GM23338 (cell line): ENCODE measurements at regions not wholly inside any gene's neighbourhood (a gene's known extent, or its start where the extent isn't known, plus 50 kb on each side); places are given as distances from the start of the nearest gene placed in this dataset.

Experiments used
- ATAC-seq: fragments of 200-7000 bp; cut with Tn5 transposase; 3 replicates; pipeline ENCODE4 v1.9.1; 2020
- DNase-seq: peaks from one replicate; pipeline ENCODE4 v3.0.0-alpha.2; 2015; ENCODE audit warnings: low spot score
- H2AFZ ChIP-seq: fragments of 200-600 bp; sonication (generic); 2 replicates; pipeline ENCODE4 v1.8.0; 2016; ENCODE audit warnings: antibody characterized with exemption, mild to moderate bottlenecking, moderate library complexity
- H3F3A ChIP-seq: fragments of 200-600 bp; sonication (generic); replicated peaks from 2 replicates; pipeline ENCODE4 v1.8.0; 2017; ENCODE audit warnings: antibody characterized with exemption, mixed run types, low read depth
- H3K27ac ChIP-seq: fragments of 200-600 bp; sonication (generic); 2 replicates; pipeline ENCODE4 v1.6.1; 2016; ENCODE audit warnings: low read depth
- H3K27me3 ChIP-seq: fragments of 200-600 bp; sonication (generic); 2 replicates; pipeline ENCODE4 v1.8.0; 2016; ENCODE audit warnings: mild to moderate bottlenecking, mixed run types, moderate library complexity; ENCODE audit not compliant: insufficient read depth
- H3K36me3 ChIP-seq: fragments of 200-600 bp; sonication (generic); 2 replicates; pipeline ENCODE4 v1.8.0; 2016; ENCODE audit warnings: mild to moderate bottlenecking; ENCODE audit not compliant: insufficient read depth
- H3K4me1 ChIP-seq: fragments of 200-600 bp; sonication (generic); 2 replicates; pipeline ENCODE4 v1.8.0; 2016; ENCODE audit warnings: mild to moderate bottlenecking, moderate library complexity; ENCODE audit not compliant: insufficient read depth
- H3K4me2 ChIP-seq: fragments of 200-600 bp; sonication (generic); 2 replicates; pipeline ENCODE4 v1.7.1; 2017; ENCODE audit warnings: mixed run types
- H3K4me3 ChIP-seq: fragments of 200-600 bp; sonication (generic); 2 replicates; pipeline ENCODE4 v1.6.1; 2016; ENCODE audit warnings: mixed run types
- H3K79me2 ChIP-seq: fragments of 200-600 bp; sonication (generic); replicated peaks from 2 replicates; pipeline ENCODE4 v1.8.0; 2017; ENCODE audit warnings: mild to moderate bottlenecking; ENCODE audit not compliant: insufficient read depth
- H3K9me2 ChIP-seq: fragments of 200-600 bp; sonication (generic); 2 replicates; pipeline ENCODE4 v1.8.0; 2017; ENCODE audit not compliant: insufficient read depth
- H4K20me1 ChIP-seq: fragments of 200-600 bp; sonication (generic); replicated peaks from 2 replicates; pipeline ENCODE4 v1.8.0; 2017; ENCODE audit warnings: mild to moderate bottlenecking; ENCODE audit not compliant: insufficient read depth
- H3K27ac Mint-ChIP-seq: 2 replicates; pipeline ENCODE4 v1.8.0; 2020; ENCODE audit warnings: inconsistent platforms, mild to moderate bottlenecking, moderate library complexity, mixed read lengths
- H3K27me3 Mint-ChIP-seq: 3 replicates; pipeline ENCODE4 v1.8.0; 2022; ENCODE audit warnings: low read depth, mild to moderate bottlenecking, moderate library complexity, mixed read lengths, inconsistent platforms; ENCODE audit not compliant: insufficient read depth, poor library complexity
- H3K36me3 Mint-ChIP-seq: 3 replicates; pipeline ENCODE4 v1.8.0; 2021; ENCODE audit warnings: low read depth, mild to moderate bottlenecking, inconsistent platforms, moderate library complexity, mixed read lengths
- H3K4me1 Mint-ChIP-seq: 3 replicates; pipeline ENCODE4 v1.8.0; 2020; ENCODE audit warnings: mild to moderate bottlenecking, inconsistent platforms, mixed read lengths
- H3K4me3 Mint-ChIP-seq: 3 replicates; pipeline ENCODE4 v1.8.0; 2021; ENCODE audit warnings: moderate library complexity, mild to moderate bottlenecking, inconsistent platforms, mixed read lengths
- H3K9me3 Mint-ChIP-seq: 3 replicates; pipeline ENCODE4 v1.8.0; 2020; ENCODE audit warnings: moderate library complexity, mild to moderate bottlenecking, inconsistent platforms, mixed read lengths
- CREB1 ChIP-seq: fragments of 250-450 bp; sonication (Bioruptor Pico); IDR thresholded peaks from 2 replicates; pipeline ENCODE4 v1.5.0; 2020; ENCODE audit warnings: low read depth, mild to moderate bottlenecking, moderate library complexity
- EZH2 ChIP-seq: fragments of 200-600 bp; sonication (generic); IDR thresholded peaks from one replicate; pipeline ENCODE4 v1.8.0; 2017; ENCODE audit warnings: antibody characterized with exemption, mild to moderate bottlenecking, low read depth; ENCODE audit not compliant: unreplicated experiment
- EZH2phosphoT487 ChIP-seq: fragments of 200-600 bp; sonication (generic); IDR thresholded peaks from one replicate; pipeline ENCODE4 v1.8.1; 2018; ENCODE audit warnings: antibody characterized with exemption; ENCODE audit not compliant: unreplicated experiment
- JUNB ChIP-seq: IDR thresholded peaks from one replicate; pipeline ENCODE4 v1.6.1; 2016; ENCODE audit warnings: antibody characterized with exemption; ENCODE audit not compliant: unreplicated experiment
- NANOG ChIP-seq: IDR thresholded peaks from 2 replicates; pipeline ENCODE4 v1.6.1; 2016; ENCODE audit warnings: antibody characterized with exemption, borderline replicate concordance
- POLR2AphosphoS5 ChIP-seq: IDR thresholded peaks from 2 replicates; pipeline ENCODE4 v1.6.1; 2016; ENCODE audit warnings: antibody characterized with exemption, low read depth
- STAT1 ChIP-seq: IDR thresholded peaks from one replicate; pipeline ENCODE4 v1.6.1; 2016; ENCODE audit warnings: antibody characterized with exemption; ENCODE audit not compliant: unreplicated experiment
- ZNF114 ChIP-seq: fragments of 250-450 bp; sonication (Bioruptor Pico); IDR thresholded peaks from 2 replicates; pipeline ENCODE4 v1.5.0; 2020; ENCODE audit warnings: mild to moderate bottlenecking, moderate library complexity
- ZNF331 ChIP-seq: fragments of 250-450 bp; sonication (Bioruptor Pico); IDR thresholded peaks from 2 replicates; pipeline ENCODE4 v1.5.0; 2020; ENCODE audit warnings: low read depth, mild to moderate bottlenecking, moderate library complexity
- TF ChIP-seq, protein P1 (sequence below): fragments of 250-450 bp; sonication (Bioruptor Pico); IDR thresholded peaks from 2 replicates; pipeline ENCODE4 v1.5.0; 2020; ENCODE audit warnings: mild to moderate bottlenecking, moderate library complexity
- TF ChIP-seq, protein P2 (sequence below): IDR thresholded peaks from 2 replicates; pipeline ENCODE4 v1.6.1; 2016; ENCODE audit warnings: antibody characterized with exemption
- TF ChIP-seq, protein P3 (sequence below): IDR thresholded peaks from one replicate; pipeline ENCODE4 v1.6.1; 2018; ENCODE audit warnings: antibody characterized with exemption; ENCODE audit not compliant: unreplicated experiment
- TF ChIP-seq, protein P4 (sequence below), 2 experiments: fragments of 200-600 bp in 1 of 2; sonication (generic) in 1 of 2; conservative IDR thresholded peaks; 2 replicates each; pipeline versions ENCODE4 v1.5.1 to v1.6.1; 2016 to 2017; ENCODE audit warnings: antibody characterized with exemption in 2 of 2, low read depth in 2 of 2, mild to moderate bottlenecking in 2 of 2, moderate library complexity in 1 of 2

DNA sequence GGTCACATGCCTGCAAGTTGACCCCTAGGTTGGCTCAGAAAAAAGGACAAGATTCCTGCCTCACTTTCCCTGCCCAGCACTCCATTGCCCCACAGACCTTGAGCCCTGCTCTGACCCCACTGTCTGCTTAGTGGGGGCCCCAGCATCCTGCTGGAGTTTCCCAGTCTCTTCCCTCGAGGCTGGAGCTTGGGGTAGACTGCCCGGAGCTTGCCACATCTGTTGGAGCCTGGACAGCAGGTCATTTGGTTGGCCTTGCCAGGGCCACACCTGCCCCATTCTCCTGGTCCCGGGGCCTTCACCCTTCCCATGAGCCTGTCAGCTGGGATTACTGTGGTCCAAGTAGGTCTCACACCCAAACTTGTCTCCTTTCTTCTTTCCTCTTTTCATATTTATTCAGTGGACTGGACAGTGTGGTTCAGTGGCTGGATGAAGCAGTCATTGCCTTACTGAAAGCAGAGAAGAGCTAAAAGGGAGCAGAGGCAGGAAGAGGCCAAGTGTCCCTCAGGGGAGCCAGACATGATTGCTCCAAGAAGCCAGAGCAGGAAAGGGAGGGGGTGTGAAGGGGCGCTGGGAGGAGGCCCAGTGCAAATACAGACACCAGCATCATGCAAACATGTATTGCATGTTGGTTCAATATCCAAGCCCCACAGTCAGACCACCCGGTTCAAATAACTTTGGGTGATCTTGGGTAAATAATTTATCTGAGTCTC lies 56.2 kb upstream of the CACUL1 start:
- H3K36me3 Mint-ChIP-seq = no peaks in the 10 kb centered on the region
- H3K9me3 Mint-ChIP-seq = no peaks in the 10 kb centered on the region
- DNase-seq (no peak), ATAC-seq (no peak)
- Histone ChIP-seq H3K9me2 (no peaks in the 10 kb centered on the region), H3K79me2 (no peaks in the 10 kb centered on the region), H2AFZ (no peak overlapping the region), H3K4me2 (no peak overlapping the region), H3K4me1 (no peaks in the 10 kb centered on the region), H3K36me3 (no peaks in the 10 kb centered on the region), H3F3A (no peaks in the 10 kb centered on the region), H3K4me3 (no peak overlapping the region), H3K27ac (no peak overlapping the region), H3K27me3 (no peaks in the 10 kb centered on the region), H4K20me1 (no peaks in the 10 kb centered on the region)
- peaks cover 4% of the 10 kb centered on the region; the same call in 1 of the 3 replicates for H3K4me1 Mint-ChIP-seq
- no peak overlapping the region for H3K4me3 Mint-ChIP-seq
- no peak overlapping the region for H3K27ac Mint-ChIP-seq
- H3K27me3 Mint-ChIP-seq = peaks cover 5% of the 10 kb centered on the region
- no peak for TF ChIP-seq CREB1 (CRISPR knock-in tag)
- TF ChIP-seq ZNF114 = no peak
- TF ChIP-seq, protein P1, sequence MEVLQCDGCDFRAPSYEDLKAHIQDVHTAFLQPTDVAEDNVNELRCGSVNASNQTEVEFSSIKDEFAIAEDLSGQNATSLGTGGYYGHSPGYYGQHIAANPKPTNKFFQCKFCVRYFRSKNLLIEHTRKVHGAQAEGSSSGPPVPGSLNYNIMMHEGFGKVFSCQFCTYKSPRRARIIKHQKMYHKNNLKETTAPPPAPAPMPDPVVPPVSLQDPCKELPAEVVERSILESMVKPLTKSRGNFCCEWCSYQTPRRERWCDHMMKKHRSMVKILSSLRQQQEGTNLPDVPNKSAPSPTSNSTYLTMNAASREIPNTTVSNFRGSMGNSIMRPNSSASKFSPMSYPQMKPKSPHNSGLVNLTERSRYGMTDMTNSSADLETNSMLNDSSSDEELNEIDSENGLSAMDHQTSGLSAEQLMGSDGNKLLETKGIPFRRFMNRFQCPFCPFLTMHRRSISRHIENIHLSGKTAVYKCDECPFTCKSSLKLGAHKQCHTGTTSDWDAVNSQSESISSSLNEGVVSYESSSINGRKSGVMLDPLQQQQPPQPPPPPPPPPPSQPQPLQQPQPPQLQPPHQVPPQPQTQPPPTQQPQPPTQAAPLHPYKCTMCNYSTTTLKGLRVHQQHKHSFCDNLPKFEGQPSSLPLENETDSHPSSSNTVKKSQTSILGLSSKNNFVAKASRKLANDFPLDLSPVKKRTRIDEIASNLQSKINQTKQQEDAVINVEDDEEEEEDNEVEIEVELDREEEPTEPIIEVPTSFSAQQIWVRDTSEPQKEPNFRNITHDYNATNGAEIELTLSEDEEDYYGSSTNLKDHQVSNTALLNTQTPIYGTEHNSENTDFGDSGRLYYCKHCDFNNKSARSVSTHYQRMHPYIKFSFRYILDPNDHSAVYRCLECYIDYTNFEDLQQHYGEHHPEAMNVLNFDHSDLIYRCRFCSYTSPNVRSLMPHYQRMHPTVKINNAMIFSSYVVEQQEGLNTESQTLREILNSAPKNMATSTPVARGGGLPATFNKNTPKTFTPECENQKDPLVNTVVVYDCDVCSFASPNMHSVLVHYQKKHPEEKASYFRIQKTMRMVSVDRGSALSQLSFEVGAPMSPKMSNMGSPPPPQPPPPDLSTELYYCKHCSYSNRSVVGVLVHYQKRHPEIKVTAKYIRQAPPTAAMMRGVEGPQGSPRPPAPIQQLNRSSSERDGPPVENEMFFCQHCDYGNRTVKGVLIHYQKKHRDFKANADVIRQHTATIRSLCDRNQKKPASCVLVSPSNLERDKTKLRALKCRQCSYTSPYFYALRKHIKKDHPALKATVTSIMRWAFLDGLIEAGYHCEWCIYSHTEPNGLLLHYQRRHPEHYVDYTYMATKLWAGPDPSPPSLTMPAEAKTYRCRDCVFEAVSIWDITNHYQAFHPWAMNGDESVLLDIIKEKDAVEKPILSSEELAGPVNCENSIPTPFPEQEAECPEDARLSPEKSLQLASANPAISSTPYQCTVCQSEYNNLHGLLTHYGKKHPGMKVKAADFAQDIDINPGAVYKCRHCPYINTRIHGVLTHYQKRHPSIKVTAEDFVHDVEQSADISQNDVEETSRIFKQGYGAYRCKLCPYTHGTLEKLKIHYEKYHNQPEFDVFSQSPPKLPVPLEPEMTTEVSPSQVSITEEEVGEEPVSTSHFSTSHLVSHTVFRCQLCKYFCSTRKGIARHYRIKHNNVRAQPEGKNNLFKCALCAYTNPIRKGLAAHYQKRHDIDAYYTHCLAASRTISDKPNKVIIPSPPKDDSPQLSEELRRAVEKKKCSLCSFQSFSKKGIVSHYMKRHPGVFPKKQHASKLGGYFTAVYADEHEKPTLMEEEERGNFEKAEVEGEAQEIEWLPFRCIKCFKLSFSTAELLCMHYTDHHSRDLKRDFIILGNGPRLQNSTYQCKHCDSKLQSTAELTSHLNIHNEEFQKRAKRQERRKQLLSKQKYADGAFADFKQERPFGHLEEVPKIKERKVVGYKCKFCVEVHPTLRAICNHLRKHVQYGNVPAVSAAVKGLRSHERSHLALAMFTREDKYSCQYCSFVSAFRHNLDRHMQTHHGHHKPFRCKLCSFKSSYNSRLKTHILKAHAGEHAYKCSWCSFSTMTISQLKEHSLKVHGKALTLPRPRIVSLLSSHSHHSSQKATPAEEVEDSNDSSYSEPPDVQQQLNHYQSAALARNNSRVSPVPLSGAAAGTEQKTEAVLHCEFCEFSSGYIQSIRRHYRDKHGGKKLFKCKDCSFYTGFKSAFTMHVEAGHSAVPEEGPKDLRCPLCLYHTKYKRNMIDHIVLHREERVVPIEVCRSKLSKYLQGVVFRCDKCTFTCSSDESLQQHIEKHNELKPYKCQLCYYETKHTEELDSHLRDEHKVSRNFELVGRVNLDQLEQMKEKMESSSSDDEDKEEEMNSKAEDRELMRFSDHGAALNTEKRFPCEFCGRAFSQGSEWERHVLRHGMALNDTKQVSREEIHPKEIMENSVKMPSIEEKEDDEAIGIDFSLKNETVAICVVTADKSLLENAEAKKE (CRISPR knock-in tag) = no peak
- no peak for TF ChIP-seq POLR2AphosphoS5
- TF ChIP-seq, protein P2, sequence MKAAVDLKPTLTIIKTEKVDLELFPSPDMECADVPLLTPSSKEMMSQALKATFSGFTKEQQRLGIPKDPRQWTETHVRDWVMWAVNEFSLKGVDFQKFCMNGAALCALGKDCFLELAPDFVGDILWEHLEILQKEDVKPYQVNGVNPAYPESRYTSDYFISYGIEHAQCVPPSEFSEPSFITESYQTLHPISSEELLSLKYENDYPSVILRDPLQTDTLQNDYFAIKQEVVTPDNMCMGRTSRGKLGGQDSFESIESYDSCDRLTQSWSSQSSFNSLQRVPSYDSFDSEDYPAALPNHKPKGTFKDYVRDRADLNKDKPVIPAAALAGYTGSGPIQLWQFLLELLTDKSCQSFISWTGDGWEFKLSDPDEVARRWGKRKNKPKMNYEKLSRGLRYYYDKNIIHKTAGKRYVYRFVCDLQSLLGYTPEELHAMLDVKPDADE = no peak
- TF ChIP-seq EZH2phosphoT487 = no peak
- TF ChIP-seq EZH2 = no peak
- TF ChIP-seq ZNF331 (CRISPR knock-in tag) = no peak
- no peak for TF ChIP-seq NANOG
- no peak for TF ChIP-seq STAT1
- TF ChIP-seq, protein P3, sequence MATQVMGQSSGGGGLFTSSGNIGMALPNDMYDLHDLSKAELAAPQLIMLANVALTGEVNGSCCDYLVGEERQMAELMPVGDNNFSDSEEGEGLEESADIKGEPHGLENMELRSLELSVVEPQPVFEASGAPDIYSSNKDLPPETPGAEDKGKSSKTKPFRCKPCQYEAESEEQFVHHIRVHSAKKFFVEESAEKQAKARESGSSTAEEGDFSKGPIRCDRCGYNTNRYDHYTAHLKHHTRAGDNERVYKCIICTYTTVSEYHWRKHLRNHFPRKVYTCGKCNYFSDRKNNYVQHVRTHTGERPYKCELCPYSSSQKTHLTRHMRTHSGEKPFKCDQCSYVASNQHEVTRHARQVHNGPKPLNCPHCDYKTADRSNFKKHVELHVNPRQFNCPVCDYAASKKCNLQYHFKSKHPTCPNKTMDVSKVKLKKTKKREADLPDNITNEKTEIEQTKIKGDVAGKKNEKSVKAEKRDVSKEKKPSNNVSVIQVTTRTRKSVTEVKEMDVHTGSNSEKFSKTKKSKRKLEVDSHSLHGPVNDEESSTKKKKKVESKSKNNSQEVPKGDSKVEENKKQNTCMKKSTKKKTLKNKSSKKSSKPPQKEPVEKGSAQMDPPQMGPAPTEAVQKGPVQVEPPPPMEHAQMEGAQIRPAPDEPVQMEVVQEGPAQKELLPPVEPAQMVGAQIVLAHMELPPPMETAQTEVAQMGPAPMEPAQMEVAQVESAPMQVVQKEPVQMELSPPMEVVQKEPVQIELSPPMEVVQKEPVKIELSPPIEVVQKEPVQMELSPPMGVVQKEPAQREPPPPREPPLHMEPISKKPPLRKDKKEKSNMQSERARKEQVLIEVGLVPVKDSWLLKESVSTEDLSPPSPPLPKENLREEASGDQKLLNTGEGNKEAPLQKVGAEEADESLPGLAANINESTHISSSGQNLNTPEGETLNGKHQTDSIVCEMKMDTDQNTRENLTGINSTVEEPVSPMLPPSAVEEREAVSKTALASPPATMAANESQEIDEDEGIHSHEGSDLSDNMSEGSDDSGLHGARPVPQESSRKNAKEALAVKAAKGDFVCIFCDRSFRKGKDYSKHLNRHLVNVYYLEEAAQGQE = no peak
- no peak for TF ChIP-seq JUNB
- TF ChIP-seq, protein P4, sequence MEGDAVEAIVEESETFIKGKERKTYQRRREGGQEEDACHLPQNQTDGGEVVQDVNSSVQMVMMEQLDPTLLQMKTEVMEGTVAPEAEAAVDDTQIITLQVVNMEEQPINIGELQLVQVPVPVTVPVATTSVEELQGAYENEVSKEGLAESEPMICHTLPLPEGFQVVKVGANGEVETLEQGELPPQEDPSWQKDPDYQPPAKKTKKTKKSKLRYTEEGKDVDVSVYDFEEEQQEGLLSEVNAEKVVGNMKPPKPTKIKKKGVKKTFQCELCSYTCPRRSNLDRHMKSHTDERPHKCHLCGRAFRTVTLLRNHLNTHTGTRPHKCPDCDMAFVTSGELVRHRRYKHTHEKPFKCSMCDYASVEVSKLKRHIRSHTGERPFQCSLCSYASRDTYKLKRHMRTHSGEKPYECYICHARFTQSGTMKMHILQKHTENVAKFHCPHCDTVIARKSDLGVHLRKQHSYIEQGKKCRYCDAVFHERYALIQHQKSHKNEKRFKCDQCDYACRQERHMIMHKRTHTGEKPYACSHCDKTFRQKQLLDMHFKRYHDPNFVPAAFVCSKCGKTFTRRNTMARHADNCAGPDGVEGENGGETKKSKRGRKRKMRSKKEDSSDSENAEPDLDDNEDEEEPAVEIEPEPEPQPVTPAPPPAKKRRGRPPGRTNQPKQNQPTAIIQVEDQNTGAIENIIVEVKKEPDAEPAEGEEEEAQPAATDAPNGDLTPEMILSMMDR (conservative IDR thresholded peaks at IDR 0.05; ENCODE audit: low read depth in 2 of 2) = no peak
